ENCODE measurements at regions not wholly inside any gene's neighbourhood (a gene's known extent, or its start where the extent isn't known, plus 50 kb on each side); places are given as distances from the start of the nearest gene placed in this dataset.
"Not testable (repeated sequence)": the region's sequence is repeated elsewhere in the genome, so short reads cannot be mapped to it uniquely, and the experiment has no call there.

DNA sequence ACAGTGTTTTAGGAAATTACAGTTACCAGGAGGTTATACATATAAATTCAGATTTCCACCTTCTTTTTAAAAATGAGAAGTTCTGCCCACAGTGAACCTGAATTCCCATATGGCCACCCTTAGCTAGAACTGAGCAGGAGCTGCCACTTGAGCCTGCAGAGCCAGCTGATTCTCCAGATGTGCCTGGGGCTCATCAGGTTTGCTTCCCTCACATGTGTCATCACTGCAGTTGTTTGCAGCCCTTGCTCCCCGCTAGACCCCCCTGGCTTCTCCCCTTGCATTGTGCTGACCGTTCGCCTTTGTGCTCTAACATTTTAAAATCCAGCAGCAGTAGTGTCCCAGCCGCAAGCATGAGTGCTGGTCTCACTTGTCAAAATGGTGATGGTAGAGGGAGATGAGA is 131.1 kb downstream of the UTRN start:
- no peak for DNase-seq
- Mint-ChIP-seq H3K4me1 (ENCODE audit: low read depth) (peaks cover 60% of the 10 kb centered on the region), H3K27me3 (ENCODE audit: low read depth) (no peaks in the 10 kb centered on the region), H3K4me3 (no peak overlapping the region), H3K36me3 (ENCODE audit: insufficient read depth) (peaks cover 4% of the 10 kb centered on the region), H3K9me3 (no peaks in the 10 kb centered on the region)
- ATAC-seq: no peak

DNA sequence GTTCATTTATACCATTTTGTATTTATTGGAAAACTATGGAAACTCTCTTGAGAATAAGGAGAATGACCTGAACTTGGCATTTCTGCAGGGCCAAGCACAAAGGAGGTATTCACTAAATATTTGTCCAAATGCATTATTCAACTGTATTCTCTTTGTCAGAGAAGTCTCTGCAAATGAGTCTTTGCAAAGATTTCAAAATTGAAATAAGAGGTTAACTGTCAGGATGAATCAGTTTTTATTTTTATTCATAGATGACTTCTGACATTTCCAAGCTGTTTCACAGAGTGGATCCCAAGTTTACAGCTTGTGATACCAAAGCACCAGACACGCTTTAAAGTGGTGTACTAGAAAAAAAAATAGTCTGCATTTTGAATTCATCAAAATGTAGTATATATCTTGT is 131.6 kb downstream of the UTRN start:
- H3K4me3 Mint-ChIP-seq: no peak overlapping the region
- no peak for DNase-seq
- H3K9me3 Mint-ChIP-seq: no peaks in the 10 kb centered on the region
- no peak for ATAC-seq
- peaks cover 54% of the 10 kb centered on the region for H3K4me1 Mint-ChIP-seq (ENCODE audit: low read depth)
- no peaks in the 10 kb centered on the region for H3K27me3 Mint-ChIP-seq (ENCODE audit: low read depth)
- H3K36me3 Mint-ChIP-seq (ENCODE audit: insufficient read depth): peaks cover 3% of the 10 kb centered on the region

DNA sequence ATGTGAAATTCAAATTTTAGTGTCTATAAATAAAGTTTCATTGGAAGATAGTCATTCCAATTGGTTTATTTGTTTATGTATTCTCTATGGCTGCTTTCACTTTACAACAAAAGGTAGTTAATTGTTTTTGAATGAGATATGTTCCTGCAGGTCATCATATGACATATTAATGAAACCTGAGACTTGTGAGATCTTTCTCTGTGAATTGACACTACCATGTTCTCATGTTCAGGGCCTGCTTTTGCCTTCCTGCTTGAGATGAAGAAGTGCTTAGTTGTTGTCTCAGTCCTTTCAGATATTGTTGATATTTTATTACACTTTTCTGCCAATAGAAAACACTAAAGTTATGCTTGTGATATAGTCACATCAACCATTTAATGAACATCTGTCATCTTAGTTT is 132.5 kb downstream of the UTRN start:
- Mint-ChIP-seq H3K4me1 (ENCODE audit: low read depth) (peaks cover 48% of the 10 kb centered on the region), H3K36me3 (ENCODE audit: insufficient read depth) (peaks cover 6% of the 10 kb centered on the region), H3K9me3 (no peaks in the 10 kb centered on the region), H3K27me3 (ENCODE audit: low read depth) (no peaks in the 10 kb centered on the region), H3K4me3 (no peak overlapping the region)
- DNase-seq (no peak), ATAC-seq (no peak)

DNA sequence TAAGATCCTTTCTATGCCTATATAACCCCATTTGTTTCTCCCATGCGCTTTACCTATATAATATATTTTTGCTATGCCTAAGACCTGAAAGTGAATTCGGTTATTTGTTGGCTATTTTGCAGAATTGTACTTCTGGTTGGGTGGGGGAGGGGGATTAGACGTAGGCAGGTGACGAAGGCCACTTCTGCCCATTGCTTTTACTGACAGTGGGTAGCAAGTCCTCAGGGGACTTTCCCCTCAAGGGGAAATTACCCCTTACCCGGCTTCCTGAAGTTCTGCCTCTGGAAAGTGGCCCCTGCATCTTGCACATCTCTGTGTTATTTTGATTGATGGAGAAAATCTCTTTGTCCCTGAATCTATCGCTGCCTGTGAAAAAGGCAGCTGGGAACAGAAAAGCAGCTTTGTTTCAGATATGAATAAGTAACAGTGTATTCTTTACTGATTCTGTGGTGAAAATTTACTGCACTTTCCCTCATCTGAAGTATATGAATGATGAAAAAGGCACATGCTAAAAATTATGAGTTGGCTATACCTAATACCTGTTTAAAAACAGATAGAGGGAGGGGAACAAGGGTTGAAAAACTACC is 133.9 kb downstream of the UTRN start:
- Mint-ChIP-seq H3K36me3 (ENCODE audit: insufficient read depth) (peaks cover 16% of the 10 kb centered on the region), H3K9me3 (no peaks in the 10 kb centered on the region), H3K4me3 (no peak overlapping the region), H3K4me1 (ENCODE audit: low read depth) (peaks cover 41% of the 10 kb centered on the region), H3K27me3 (ENCODE audit: low read depth) (no peaks in the 10 kb centered on the region)
- ATAC-seq (peak in 1 of 2 donors; percentile 48), DNase-seq (no peak)

DNA sequence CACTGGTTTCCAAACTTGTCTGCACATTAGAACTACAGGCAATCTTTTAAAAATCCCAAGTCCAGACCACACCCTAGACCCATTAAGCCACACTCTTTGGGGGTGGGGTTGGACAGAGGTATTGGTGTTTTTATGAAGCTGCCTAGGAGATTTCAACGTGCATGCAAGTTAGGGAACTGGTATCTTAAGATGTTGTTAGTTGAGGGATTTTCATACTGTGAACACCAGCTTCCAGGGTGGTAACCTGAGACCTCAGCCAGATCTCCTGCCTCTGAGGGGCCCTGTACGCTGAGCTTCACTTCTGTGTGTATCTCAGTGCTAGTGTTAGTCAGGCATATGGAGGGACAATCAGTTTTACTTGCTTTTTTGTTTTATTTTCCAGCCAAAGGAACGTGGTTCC is 138.0 kb downstream of the UTRN start:
- ATAC-seq (no peak), DNase-seq (no peak)
- Mint-ChIP-seq H3K4me1 (ENCODE audit: low read depth) (peaks cover 16% of the 10 kb centered on the region), H3K27me3 (ENCODE audit: low read depth) (no peaks in the 10 kb centered on the region), H3K4me3 (no peak overlapping the region), H3K9me3 (no peaks in the 10 kb centered on the region), H3K36me3 (ENCODE audit: insufficient read depth) (peaks cover 32% of the 10 kb centered on the region)

DNA sequence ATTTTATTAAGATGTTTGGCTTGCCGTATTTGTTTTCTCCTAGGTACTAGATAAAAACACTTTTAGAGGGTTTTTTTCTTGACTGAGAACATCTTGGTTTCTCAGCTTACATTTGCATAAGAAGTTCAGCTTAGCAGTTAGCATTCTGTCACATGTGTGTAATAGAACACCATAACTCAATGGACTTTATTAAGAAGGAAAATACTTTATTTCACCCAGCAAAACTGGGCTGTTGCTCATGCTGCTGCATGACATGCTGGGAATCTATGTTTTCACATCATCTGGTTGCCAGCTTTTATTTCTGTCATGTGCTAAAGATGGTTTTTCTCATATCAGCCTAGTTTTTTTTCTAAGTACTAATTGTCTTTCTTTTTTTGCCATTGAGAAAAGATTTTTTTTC is 144.6 kb downstream of the UTRN start:
- Mint-ChIP-seq H3K9me3 (no peaks in the 10 kb centered on the region), H3K4me1 (ENCODE audit: low read depth) (peaks cover 4% of the 10 kb centered on the region), H3K27me3 (ENCODE audit: low read depth) (no peaks in the 10 kb centered on the region), H3K36me3 (ENCODE audit: insufficient read depth) (peaks cover 40% of the 10 kb centered on the region), H3K4me3 (no peak overlapping the region)
- DNase-seq: no peak
- ATAC-seq: no peak

DNA sequence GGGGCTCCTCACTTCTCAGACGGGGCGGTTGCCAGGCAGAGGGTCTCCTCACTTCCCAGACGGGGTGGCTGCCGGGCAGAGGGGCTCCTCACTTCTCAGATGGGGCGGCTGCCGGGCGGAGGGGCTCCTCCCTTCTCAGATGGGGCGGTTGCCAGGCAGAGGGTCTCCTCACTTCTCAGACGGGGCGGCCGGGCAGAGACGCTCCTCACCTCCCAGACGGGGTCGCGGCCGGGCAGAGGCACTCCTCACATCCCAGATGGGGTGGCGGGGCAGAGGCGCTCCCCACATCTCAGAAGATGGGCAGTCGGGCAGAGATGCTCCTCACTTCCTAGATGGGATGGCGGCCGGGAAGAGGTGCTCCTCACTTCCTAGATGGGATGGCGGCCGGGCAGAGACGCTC is 148.3 kb downstream of the UTRN start:
- not testable (repeated sequence) for DNase-seq; H3K4me1 Mint-ChIP-seq (ENCODE audit: low read depth); H3K9me3 Mint-ChIP-seq; H3K27me3 Mint-ChIP-seq (ENCODE audit: low read depth); ATAC-seq; H3K4me3 Mint-ChIP-seq
- H3K36me3 Mint-ChIP-seq (ENCODE audit: insufficient read depth): peaks cover 50% of the 10 kb centered on the region

DNA sequence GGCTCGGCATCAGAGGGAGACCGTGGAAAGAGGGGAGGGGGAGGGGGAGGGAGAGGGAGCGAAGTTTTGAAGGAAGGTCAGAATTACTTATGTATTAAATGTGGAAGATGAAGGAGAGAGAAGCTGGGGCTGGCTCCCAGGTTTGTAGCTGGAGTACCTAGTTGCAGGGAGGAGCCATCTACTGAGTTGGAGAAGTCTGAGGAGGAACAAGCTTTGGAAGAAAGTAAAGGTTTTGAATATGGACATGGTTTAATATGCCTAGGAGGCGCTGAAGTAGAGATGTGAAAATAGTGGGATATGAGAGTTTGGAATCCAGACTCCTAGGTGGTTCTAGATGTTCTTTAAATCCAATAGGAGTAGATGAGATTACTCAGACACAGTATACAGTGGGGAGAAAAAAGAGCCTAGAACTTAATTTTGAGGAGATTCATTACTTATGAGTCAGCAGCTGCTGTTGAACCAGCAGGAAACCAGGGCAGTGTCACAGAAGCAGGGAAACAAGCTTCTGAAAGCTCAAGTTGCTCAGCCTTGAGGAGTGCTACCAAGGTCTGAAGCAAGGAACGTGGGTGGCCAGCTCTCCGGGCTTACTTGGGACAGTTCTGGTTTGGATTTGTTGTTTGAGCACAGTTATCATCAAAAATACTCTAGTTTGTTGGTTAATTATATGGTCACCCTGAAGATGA is 149.3 kb downstream of the UTRN start:
- Mint-ChIP-seq H3K4me3 (no peak overlapping the region), H3K36me3 (ENCODE audit: insufficient read depth) (peaks cover 54% of the 10 kb centered on the region), H3K27me3 (ENCODE audit: low read depth) (no peaks in the 10 kb centered on the region), H3K9me3 (no peaks in the 10 kb centered on the region), H3K4me1 (ENCODE audit: low read depth) (peaks cover 2% of the 10 kb centered on the region)
- ATAC-seq (no peak), DNase-seq (no peak)

DNA sequence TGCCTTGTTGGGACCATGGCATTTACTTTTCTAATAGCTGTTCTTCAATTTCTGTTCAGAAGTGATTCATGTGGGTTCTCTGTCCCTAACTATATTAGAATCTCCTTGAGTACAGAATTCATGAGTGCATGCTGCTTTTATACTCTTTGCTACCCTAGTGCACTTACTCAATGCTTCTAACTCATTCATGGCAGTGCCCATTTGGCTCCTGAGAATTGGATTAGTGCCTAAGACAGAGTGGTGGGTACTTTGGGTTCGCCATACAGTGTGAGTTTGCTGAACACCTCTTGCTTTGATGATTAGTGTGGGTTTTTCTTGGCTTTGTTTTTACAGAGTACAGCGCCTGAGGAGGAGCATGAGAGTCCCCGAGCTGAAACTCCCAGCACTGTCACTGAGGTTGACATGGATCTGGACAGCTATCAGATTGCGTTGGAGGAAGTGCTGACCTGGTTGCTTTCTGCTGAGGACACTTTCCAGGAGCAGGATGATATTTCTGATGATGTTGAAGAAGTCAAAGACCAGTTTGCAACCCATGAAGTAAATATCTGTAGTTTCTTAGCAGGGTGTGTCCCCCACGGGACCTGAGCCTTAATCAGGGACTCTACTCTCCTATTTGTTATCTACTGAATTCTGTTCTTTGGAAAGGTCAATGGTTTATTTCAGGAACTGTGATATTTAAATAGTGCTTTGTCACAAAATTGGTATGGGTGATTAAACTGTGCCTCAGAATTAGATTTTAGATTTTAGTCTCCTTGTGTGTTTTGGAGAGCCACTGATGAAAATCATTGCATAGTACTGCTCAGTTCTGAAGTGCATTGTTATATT is 150.7 kb downstream of the UTRN start:
- Mint-ChIP-seq H3K9me3 (peaks cover 7% of the 10 kb centered on the region), H3K27me3 (ENCODE audit: low read depth) (no peaks in the 10 kb centered on the region), H3K4me3 (no peak overlapping the region), H3K36me3 (ENCODE audit: insufficient read depth) (peaks cover 64% of the 10 kb centered on the region), H3K4me1 (ENCODE audit: low read depth) (peaks cover 2% of the 10 kb centered on the region)
- DNase-seq (no peak), ATAC-seq (no peak)

DNA sequence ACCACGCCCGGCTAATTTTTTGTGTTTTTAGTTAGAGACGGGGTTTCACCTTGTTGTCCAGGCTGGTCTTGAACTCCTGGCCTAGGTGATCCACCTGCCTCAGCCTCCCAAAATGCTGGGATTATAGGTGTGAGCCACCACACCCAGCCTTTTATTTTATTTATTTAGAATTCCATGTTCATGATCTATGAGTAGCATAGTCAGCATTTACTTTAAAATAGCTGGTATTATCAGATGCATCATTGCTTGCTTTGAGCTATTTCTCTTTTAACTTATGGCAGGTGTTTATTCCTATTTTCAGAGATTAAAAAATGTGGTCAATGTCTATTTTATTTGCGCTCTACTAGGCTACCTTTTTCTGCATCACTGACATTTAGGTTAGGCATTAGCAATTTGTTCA is 152.0 kb downstream of the UTRN start:
- DNase-seq (no peak), ATAC-seq (no peak)
- H3K9me3 Mint-ChIP-seq: peaks cover 8% of the 10 kb centered on the region
- H3K4me1 Mint-ChIP-seq (ENCODE audit: low read depth): peaks cover 2% of the 10 kb centered on the region
- H3K4me3 Mint-ChIP-seq: no peak overlapping the region
- peaks cover 67% of the 10 kb centered on the region for H3K36me3 Mint-ChIP-seq (ENCODE audit: insufficient read depth)
- no peaks in the 10 kb centered on the region for H3K27me3 Mint-ChIP-seq (ENCODE audit: low read depth)

DNA sequence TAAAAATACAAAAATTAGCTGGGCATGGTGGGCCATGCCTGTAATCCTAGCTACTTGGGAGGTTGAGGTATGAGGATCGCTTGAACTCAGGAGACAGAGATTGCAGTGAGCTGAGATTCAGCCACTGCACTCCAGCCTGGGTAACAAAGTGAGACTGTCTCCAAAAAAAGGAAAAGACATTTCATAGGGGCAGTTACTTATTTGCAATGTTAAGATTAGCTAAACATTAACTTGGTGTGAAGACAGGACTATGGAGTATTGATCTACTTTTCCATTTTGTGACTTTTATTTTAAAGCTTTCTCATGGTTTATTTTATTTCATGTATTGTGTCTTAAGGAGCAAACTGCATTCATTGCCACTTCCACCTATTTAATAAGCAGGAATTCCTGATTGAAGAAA is 153.0 kb downstream of the UTRN start:
- Mint-ChIP-seq H3K9me3 (peaks cover 12% of the 10 kb centered on the region), H3K4me1 (ENCODE audit: low read depth) (peaks cover 2% of the 10 kb centered on the region), H3K36me3 (ENCODE audit: insufficient read depth) (peaks cover 68% of the 10 kb centered on the region), H3K27me3 (ENCODE audit: low read depth) (no peaks in the 10 kb centered on the region), H3K4me3 (no peak overlapping the region)
- DNase-seq (no peak), ATAC-seq (no peak)

DNA sequence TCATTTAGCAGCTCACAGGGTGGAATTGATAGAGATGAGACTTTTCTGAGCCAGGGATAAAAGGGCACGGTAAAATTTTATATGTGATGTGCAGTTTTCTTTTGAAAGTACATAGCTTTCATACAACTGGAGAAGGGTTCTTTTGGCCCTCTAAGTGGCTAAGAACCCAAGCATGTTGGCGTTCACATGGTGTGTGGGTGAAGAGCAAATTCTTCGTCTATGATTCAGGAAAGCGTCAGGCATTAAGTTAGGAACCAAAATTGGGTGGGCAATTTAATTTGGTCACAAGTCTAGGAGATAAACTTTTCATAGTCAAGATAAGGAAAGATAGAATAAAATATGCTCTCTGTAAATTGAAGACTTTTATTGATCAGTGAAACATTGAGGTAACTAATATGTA is 153.9 kb downstream of the UTRN start:
- peaks cover 12% of the 10 kb centered on the region for H3K9me3 Mint-ChIP-seq
- peaks cover 68% of the 10 kb centered on the region for H3K36me3 Mint-ChIP-seq (ENCODE audit: insufficient read depth)
- H3K27me3 Mint-ChIP-seq (ENCODE audit: low read depth): no peaks in the 10 kb centered on the region
- H3K4me3 Mint-ChIP-seq: no peak overlapping the region
- H3K4me1 Mint-ChIP-seq (ENCODE audit: low read depth): peaks cover 2% of the 10 kb centered on the region
- ATAC-seq (no peak), DNase-seq (no peak)

DNA sequence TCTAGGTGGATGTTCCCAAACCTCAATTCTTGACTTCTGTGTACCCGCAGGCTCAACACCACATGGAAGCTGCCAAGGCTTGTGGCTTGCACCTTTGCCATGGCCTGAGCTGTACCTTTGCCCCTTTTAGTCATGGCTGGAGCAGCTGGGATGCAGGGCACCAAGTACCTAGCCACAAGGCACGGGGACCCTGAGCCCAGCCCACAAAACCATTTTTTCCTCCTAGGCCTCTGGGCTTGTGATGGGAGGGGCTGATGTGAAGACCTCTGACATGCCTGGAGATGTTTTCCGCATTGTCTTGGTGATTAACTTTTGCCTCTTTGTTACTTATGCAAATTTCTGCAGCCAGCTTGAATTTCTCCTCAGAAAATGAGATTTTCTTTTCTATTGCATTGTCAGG is 156.7 kb downstream of the UTRN start:
- H3K4me3 Mint-ChIP-seq; H3K27me3 Mint-ChIP-seq (ENCODE audit: low read depth); H3K4me1 Mint-ChIP-seq (ENCODE audit: low read depth); DNase-seq; ATAC-seq: not testable (repeated sequence)
- Mint-ChIP-seq H3K9me3 (peaks cover 12% of the 10 kb centered on the region), H3K36me3 (ENCODE audit: insufficient read depth) (peaks cover 60% of the 10 kb centered on the region)

DNA sequence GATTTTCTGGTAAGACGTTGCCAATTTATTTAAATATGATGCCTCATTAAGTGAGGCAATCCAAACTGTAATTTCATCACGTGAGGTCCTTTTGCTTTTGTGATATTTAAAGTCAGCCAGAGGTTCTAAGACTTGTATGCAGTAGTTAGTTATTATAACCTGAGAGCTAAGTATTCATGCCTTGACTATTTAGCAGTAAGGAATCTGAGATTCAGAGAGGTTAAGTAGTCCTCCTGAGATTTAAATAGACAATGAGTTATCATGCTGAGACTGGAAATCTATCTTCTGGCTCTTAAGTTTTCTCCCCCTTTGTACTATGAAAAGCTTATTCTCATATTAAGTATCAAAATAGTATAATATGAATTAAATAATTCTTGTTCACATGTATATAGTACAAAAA is 158.0 kb downstream of the UTRN start:
- no peak overlapping the region for H3K4me3 Mint-ChIP-seq

DNA sequence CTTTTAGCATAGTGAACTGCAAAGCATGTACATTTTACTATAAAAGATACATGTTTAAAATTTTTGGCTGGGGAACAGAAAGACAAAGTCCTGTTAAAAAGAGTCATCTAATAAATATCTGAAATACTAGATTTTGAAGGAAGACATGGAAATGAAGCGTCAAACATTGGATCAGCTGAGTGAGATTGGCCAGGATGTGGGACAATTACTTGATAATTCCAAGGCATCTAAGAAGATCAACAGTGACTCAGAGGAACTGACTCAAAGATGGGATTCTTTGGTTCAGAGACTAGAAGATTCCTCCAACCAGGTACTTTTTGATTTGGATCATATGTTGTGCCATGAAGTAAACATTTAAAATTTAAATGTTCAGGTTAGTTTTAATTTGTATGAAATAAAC is 162.3 kb downstream of the UTRN start:
- H3K36me3 Mint-ChIP-seq (ENCODE audit: insufficient read depth): peaks cover 44% of the 10 kb centered on the region
- no peak for ATAC-seq
- H3K4me3 Mint-ChIP-seq: no peak overlapping the region
- no peak for DNase-seq
- no peaks in the 10 kb centered on the region for H3K4me1 Mint-ChIP-seq (ENCODE audit: low read depth)
- no peaks in the 10 kb centered on the region for H3K9me3 Mint-ChIP-seq
- H3K27me3 Mint-ChIP-seq (ENCODE audit: low read depth): no peaks in the 10 kb centered on the region

More for the DNA sequence above, 158.0 kb downstream of the UTRN start:
- no peaks in the 10 kb centered on the region for H3K4me1 Mint-ChIP-seq (ENCODE audit: low read depth)
- peaks cover 12% of the 10 kb centered on the region for H3K9me3 Mint-ChIP-seq
- DNase-seq: no peak
- ATAC-seq: no peak
- H3K36me3 Mint-ChIP-seq (ENCODE audit: insufficient read depth): peaks cover 57% of the 10 kb centered on the region
- H3K27me3 Mint-ChIP-seq (ENCODE audit: low read depth): no peaks in the 10 kb centered on the region

Measured in activated T-cell treated with anti-CD3 and anti-CD28 coated beads, Interleukin-2, amount 50 U/mL, for 4 hours (primary cell).